GM21529 (cell line): ENCODE measurements at regions not wholly inside any gene's neighbourhood (a gene's known extent, or its start where the extent isn't known, plus 50 kb on each side); places are given as distances from the start of the nearest gene placed in this dataset.

ENCODE experiments used
- ATAC-seq: cut with Tn5 transposase; IDR thresholded peaks from one replicate; pipeline ENCODE4 v1.9.1; 2021; ENCODE audit not compliant: unreplicated experiment

DNA sequence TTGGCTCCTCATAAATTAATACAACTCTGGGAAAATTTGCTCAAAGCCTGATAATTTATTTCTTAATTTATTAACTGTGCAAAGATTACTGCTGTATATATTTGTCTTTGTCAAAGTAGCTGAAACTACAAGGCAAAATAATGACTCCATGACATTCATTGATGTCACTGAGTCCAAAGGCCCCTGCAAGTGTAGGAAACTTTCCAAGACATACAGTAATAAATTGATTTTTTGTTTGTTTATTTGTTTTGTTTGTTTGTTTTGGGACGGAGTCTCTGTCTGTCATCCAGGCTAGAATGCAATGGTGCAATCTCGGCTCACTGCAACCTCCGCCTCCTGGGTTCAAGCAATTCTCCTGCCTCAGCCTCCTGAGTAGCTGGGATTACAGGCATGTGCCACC is 96.8 kb upstream of the LPP start:
- no peak for ATAC-seq

DNA sequence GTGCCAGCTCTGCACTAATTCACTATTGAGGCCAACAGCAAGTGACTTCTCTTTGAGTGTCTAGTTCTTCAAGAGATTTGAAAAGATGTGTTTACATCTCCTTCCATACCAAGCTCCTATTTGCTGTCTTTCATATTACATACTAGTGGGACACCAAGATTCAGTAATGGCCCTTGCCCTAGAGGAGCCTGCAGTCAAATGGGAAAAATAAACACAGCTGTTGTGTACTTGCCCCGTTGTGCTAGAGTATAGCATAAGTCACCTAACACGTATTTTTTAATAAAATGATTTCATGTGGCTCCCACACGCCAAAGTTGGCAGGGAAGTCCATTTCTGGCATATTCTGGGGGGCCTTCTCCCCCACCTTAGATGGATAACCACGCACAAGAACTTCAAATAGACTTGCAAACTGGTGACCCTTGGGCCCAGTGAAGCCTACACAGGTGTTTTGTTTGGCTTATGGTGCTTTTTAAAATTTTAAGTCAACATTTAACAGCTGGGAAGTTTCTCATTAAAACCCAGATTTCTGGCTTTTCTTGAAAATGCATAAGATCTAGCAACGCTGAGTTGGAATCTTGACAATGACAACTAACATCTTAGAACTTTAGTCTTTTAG is 95.3 kb upstream of the LPP start:
- ATAC-seq = no peak

- ATAC-seq = no peak
Measured at GRCh38 chr3:188059351-188059750, 94.6 kb upstream of the LPP start.

DNA sequence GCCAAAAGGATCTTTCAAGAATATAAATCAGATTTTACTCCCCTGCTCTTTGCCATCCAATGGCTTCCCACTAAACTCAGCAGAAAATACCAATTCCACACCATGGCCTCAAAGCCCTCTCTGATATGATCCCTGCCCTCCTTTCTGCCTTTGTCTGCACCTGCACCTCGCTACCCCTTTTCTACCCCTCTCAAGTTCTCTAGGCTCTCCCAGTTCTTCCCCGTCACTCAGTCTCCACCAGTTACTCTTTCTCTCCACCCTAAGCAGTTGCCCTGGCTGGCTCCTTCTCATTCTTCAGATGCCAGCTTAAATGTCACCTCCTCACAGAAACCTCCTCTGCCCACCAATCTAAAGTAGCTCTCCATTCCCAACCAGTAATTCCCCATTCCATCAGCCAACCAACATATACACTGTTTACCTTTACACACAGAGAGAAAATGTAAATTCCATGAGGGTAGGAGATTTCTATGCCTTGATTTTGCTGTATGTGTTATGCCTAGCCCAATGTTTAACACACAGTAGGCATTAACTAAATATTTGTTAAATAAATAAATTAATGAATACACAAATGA is 93.6 kb upstream of the LPP start:
- ATAC-seq = no peak

DNA sequence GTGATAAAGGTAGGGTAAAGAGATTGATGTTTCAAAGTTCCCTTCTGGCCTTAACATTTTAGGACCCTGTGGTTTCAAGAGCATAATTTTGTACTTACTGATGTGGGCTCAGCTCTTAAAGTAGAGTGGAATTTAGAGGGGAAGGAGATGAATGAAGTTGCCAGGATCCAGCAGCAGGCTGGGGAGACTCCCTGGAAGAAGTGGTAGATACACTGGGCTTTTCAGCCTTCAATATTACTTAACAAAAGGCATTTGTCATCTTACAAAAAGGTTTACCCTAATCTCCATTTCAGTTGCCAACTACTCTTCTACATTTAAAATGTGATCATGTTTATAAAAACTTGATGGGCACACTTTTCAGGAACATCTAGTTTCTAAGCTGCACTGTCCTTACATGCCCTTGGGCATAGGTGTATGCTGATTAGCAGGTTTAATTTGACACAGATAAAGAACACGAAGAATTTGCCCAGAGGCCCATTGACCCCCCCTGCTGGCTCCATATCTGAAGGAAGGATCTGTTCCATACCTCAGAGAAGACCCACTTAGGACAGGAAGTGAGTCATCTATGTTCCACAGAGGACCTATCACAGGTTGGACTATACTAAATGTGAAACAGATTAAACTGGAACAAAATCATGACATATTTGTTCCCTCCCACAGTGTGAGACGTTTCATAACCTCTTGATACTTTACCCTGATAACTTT is 93.0 kb upstream of the LPP start:
- no peak for ATAC-seq

DNA sequence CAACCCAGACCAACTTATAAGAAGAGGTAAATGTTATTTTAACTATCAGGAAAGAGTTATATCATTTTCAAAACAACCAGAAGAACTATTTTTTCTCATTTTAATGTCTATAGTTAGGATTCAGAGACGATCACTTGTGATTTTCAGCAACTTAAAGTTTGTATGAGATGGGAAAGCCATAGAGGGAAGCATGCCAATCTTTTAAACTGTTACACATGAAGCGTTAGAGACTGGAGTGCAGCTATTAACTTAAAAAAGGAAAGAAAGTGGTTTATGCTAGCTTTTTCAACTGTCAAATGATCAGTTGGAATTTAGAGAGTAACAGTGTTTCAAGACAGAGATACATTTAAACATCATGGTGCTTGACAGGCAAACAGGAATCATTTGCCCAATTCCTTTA is 91.7 kb upstream of the LPP start:
- no peak for ATAC-seq

DNA sequence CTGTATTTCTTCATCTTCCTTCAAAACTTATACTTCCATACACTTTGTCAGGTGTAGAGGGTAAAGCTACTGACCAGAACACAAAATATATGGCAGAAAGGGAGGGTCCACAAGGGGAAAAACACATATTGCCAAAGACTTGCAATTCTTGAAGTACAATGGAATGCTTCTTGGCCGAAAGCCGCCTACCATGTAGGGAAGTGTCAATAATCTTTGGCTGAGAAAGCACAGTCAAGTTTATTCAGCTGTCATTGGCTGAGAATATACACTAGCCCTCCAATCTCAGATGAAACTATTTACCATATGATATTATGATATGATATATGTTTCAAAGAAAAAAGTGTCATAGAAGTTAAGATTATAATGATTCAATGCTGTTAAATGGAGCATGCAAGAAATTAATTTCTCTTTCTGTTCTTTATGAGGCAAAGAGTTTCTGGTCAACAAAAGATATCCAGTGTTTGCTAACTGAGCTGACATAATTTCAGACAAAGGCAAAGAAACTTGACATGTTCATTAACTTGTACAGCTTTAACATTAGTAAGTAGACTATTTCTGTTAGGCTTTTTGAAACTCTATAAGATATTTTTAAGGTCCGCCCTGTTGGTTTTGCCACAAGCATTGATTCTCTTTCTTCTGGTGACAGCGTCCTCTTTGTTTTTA is 89.0 kb upstream of the LPP start:
- no peak for ATAC-seq

DNA sequence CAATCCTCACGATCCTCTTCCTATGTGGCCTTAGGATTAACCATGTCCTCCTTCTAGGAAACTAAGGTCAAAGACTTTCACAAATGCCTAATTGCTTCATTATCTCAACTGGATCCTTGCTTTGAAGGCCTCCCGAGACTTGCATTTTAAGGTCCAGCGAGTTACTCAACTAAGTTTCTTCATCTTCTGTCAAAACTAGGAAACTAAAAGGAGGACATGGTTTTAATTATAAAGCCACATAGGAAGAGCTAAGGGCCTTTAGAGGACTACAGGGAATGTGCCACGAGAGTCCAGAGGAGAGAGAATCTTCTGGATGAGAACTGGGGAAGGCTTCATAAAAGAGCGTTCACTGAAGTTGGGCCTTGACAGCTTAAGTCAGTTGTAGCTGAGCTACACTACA is 87.8 kb upstream of the LPP start:
- no peak for ATAC-seq

DNA sequence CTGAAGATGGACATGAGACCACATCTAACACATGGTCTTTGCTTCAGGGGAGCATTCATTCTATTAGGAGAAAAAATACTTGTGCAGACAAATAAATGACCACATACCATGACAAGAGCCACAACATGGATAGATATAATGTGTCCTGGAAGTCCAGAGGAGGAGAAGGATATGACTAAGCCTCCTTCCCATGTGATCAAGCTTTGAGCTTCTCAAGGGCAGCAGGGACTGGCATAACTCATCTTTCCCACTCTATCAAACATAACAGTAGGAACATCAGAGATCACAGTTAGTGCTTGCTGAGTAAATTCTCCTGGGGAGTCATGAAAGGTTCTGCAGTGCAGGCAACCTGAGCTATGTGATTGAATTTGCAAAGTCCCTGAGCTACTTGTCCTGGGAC is 86.0 kb upstream of the LPP start:
- no peak for ATAC-seq

GRCh38 chr3:188068342-188068741 is 85.6 kb upstream of the LPP start:
- ATAC-seq = no peak

- ATAC-seq = no peak
Measured at GRCh38 chr3:188071636-188072035, 82.3 kb upstream of the LPP start.

- ATAC-seq = no peak
Measured at GRCh38 chr3:188076176-188076575, 77.8 kb upstream of the LPP start.

DNA sequence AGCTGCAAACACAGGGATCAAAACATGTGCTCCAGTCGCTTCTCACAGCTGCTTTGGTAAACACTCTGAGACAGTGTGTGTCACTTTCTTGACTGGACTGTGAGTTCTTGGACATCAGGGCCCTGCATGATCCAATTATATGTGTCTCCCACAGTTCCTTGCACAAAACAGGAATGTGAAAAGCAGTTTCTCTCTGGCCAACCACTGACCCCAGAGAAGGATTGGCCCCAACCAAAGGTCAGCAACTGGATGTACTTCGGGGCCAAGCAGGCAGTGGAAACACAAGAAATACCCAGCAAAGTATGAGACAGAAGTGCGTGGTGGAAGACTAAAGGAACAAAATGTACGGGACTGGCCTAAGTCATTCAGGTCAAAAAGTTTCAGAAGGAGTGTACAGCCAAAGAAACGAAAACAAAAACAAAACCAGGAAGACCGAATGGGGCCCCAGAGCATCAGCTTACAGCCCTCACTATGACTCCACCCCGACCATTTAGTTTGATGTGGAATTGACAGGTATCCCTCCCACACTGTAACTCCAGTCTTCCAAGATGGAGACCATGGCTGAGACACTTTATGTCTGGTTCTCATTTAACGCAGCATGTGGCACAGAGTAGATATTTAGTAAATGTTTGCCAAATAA is 76.7 kb upstream of the LPP start:
- no peak for ATAC-seq

GRCh38 chr3:188080091-188080490 is 73.9 kb upstream of the LPP start:
- ATAC-seq = no peak

DNA sequence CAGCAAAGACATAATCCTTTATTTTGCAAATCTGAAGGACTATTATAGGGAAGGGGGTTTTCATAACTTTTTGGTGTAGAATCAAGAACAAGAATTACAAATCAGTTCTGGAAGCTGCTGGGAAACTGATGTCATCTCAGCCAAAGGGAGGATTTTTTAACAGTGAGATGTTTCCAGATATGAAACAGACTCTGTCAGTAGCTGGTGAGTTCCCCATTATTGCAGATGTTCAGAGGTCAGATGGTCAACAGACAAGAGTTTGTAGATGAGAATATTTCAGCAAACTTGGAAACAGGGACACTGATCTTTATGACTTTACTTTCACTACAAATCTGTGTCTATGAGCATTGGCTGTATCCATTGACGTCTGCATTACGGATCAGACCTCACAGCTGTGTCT is 71.9 kb upstream of the LPP start:
- ATAC-seq = no peak

GRCh38 chr3:188082450-188082849 is 71.5 kb upstream of the LPP start:
- no peak for ATAC-seq

GRCh38 chr3:188083011-188083410 is 70.9 kb upstream of the LPP start:
- no peak for ATAC-seq

GRCh38 chr3:188084752-188085583 is 69.0 kb upstream of the LPP start:
- no peak for ATAC-seq

- no peak for ATAC-seq
Measured at GRCh38 chr3:188085584-188086560, 68.1 kb upstream of the LPP start.
